NCI-H2196 treated with DMSO at 0.1 percent for 48 hours (cell line): ENCODE measurements at regions not wholly inside any gene's neighbourhood (a gene's known extent, or its start where the extent isn't known, plus 50 kb on each side); places are given as distances from the start of the nearest gene placed in this dataset.
A peak's percentile ranks its signal among the peaks of the same experiment; 100 is the strongest.
"Not testable (repeated sequence)": the region's sequence is repeated elsewhere in the genome, so short reads cannot be mapped to it uniquely, and the experiment has no call there.

Experiments used
- DNase-seq: peaks from one replicate; lab custom pipeline; 2025; ENCODE audit not compliant: unreplicated experiment; lab: John Stamatoyannopoulos, UW

- no peak for DNase-seq
These were observed 55.9 kb upstream of the ALB start for GRCh38 chr4:73348185-73348584.

GRCh38 chr4:73347497-73347896 lies 56.6 kb upstream of the ALB start:
- no peak for DNase-seq

DNA sequence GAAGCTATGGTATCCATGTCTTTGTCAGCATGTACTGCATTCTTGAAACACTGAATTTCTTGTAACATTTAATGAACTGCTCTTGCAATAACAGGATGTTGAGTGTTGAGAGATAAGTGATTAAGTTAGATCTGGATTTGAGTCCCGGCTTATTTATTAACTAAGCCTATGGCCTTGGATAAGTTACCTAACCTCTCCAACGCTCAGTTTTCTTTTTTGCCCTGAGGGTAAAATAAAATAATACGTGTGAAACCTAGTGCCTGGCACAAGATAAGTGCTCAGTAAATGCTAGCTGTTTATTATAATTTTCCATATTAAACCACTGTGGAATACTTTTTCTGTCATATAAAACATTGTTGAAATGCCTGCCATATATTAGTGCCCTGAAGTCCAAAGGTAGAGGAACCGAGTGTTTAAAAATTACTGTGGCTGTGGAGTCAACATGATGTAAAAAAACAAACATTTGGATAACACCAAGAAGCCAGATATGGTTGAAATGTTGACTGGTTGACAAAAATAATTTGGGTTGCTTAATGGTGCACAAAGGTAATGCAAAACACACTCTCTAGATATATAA lies 58.6 kb upstream of the ALB start:
- DNase-seq, result no peak

GRCh38 chr4:73344106-73344505 lies 60.0 kb upstream of the ALB start:
- DNase-seq, result no peak

GRCh38 chr4:73343432-73343831 lies 60.7 kb upstream of the ALB start:
- no peak for DNase-seq

DNA sequence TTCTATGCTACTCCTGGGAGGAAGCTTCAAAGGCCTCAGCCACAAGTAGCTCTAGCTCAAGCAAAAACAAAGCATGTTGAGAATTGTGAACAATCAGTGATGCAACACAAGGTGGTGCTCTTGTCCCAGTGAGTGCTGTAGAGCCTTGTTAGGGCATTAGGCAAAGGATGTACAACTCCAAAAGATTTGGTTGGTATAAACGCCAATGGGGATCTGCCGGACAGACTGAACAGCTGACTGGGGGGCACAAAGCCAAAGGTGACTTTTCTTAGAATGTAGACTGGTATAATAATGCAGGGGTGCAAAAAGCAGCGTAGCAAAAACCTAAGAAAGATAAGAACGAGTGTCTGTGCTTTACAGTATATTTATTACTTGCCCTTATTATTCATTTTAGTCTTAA lies 62.6 kb upstream of the ALB start:
- DNase-seq, result peak; percentile 19

GRCh38 chr4:73340917-73341316 lies 63.2 kb upstream of the ALB start:
- DNase-seq, result no peak

- DNase-seq, result no peak
These were observed 68.4 kb upstream of the ALB start for GRCh38 chr4:73335679-73336078.

DNA sequence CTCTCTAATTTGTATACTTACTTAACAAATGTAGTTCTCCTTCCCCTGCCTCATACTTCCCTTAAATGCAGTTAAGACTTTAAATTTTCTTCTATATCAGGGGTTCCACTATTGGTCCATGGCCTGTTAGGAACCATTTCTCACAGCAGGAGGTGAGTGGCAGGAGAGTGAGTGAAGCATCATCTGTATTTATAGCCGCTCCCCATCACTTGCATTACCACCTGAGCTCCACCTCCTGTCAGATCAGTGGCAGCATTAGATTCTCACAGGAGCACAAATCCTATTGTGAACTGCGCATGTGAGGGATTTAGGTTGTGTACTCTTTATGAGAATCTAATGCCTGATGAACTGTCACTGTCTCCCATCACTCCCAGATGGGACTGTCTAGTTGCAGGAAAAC lies 72.1 kb upstream of the ALB start:
- DNase-seq, result not testable (repeated sequence)

GRCh38 chr4:73329300-73329699 lies 70.7 kb upstream of the ANKRD17 start:
- DNase-seq, result no peak

DNA sequence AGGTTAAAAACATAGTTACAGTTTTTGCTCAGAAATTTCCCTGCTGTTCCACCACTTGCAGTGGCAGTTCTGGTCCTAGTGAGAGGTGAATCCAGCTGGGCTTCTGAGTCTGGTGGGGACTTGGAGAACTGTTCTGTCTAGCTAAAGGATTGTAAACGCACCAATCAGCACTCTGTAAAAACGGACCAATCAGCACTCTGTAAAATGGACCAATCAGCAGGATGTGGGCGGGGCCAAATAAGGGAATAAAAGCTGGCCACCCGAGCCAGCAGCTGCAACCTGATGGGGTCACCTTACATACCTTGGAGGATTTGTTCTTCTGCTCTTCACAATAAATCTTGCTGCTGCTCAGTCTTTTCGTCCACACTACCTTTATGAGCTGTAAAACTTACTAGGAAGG lies 67.2 kb upstream of the ANKRD17 start:
- DNase-seq, result not testable (repeated sequence)

GRCh38 chr4:73317092-73317491 lies 58.5 kb upstream of the ANKRD17 start:
- no peak for DNase-seq

DNA sequence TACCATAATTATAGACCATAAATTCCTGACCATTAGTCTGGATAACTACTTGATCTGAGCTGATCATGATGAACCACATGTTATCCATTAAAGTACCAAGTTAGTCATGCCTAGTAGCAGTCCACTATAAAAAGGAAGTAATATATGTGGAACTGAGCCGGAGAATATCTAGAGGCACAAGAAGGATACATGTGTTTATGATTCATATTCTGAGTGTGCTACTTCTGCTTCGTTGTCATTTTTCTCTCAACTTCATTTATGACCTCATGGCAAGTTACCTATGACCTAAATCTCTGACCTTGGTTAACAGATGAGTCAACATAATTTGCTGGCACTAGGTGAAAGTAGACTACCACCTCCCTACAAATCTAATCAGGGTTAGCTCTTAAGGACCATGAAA lies 56.5 kb upstream of the ANKRD17 start:
- no peak for DNase-seq

DNA sequence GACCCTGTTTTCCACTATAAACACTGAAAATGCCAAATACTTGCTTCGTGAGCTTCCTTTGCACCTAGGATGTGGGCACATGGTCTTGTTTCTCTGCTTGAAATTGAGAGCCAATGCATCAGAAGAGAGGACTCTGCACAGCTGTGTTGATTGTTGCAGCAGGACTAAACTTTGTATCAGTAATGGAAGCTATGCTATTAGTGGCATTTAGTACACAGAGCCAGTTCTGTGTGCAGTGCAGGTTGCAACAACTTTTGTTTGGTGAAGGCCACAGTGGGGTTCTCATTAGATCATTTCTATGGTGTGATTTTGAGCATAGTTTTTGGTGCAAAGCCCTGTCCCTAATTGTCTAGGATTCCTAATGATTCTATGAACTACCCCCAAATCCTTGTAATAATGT lies 54.4 kb upstream of the ANKRD17 start:
- DNase-seq, result no peak

DNA sequence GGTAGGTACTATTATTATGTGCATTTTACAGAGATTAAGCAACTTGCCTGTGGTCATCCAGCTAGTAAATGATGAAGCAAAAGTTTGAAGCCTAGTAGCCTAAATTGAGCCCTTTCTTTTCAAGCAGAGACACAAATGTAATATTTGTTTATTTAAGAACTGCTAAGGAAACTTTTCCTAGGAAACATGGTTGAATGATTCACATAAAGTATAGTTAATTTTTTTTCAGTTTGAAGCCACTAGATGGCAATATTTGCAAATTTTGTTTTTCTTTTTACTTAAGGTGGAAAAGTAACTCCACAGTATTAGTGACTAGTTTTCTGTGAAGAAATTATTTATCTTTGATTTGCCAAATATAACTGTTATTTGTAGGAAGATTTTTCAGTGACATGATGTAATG lies 52.8 kb upstream of the ANKRD17 start:
- DNase-seq, result no peak

DNA sequence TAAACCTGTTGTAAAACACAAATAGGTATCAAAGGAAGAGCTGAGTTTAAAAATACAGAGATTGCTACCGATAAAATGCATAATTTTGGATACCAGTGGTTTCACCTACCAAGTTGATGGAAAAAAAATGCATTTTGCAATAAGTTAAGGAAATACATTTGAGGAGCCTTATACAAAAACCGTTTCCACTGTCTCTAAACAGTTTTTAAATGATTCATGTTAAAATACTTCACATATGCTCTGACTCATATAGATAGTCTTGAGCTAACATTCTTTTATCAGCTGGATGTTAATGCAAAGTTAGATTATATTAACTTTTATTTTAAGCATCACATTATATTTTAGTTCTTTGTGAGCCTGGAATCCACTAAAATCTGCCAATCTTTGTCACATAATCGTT lies 50.6 kb upstream of the ANKRD17 start:
- no peak for DNase-seq
